ENCODE measurements at regions not wholly inside any gene's neighbourhood (a gene's known extent, or its start where the extent isn't known, plus 50 kb on each side); places are given as distances from the start of the nearest gene placed in this dataset.
A peak's percentile ranks its signal among the peaks of the same experiment; 100 is the strongest.

DNA sequence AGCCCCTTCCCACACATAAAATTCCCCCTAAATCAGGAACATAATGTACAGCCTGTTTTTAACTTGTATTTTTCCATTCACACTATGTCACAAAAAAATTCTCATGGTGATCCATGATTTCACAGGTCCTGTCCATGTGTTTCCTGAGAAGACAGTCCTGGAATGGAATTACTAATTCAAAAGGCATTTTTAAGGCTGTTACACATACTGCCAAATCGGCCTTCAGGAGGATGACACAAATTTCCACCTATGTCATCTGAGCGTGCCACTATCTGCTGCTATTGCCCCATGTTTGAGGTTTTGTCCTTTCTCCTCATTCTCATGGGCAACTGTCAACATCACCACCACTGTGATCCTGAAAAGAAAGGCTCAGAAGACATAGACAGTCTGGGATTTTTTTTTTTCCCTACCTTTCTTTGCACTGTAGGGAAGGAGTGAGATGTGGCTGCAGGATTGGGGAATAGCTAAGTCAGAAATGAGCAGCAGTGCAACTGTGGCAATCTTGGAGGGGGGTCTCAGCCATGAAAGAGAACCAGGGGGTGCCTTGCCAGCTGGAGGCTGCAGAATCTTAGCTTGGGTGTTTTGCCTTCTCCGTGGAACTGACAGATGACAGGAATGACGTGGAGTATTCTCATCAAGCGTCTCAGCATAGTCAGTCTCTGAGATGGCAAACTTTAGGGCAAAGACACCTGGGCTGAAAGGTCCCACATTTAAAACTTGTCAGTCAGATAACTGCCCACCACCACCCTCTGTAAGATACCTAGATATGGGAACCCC is 73.4 kb downstream of the MARCHF4 start:
- H3K27me3 ChIP-seq (ENCODE audit: insufficient read depth), result no peaks in the 10 kb centered on the region
- peaks cover 5 to 21% of the 10 kb centered on the region in 2 experiments; a peak in 2 of 4 replicates for H3K4me1 ChIP-seq (ENCODE audit: control insufficient read depth in 1 of 2, insufficient read depth in 2 of 2, low read depth in 1 of 2, low read length in 1 of 2)
- no peak for DNase-seq
- ChIA-PET POLR2A (no interaction called here), CTCF (interaction anchor here (0.5 kb wide), 1 partner anchor 16 kb away, joined by 3 read pairs; no protein-coding TSS in a partner anchor)
- no peak overlapping the region for H3K4me3 ChIP-seq (ENCODE audit: low read depth in 2 of 2, low read length in 1 of 2)
- no peaks in the 10 kb centered on the region for H4K20me1 ChIP-seq (ENCODE audit: insufficient read depth)
- peaks cover 49% of the 10 kb centered on the region; the same call in 1 of the 2 replicates for H3K79me2 ChIP-seq (ENCODE audit: insufficient read depth)
- no peaks in the 10 kb centered on the region for H3K36me3 ChIP-seq (replicated peaks in 1 of 2; ENCODE audit: control insufficient read depth in 1 of 2, insufficient read depth in 2 of 2, low read length in 1 of 2)
- no peak overlapping the region for H2AFZ ChIP-seq (ENCODE audit: low read depth)
- no peaks in the 10 kb centered on the region for H3K9me2 ChIP-seq
- H3K4me2 ChIP-seq, result peak overlapping the region; percentile 60
- peaks cover 22% of the 10 kb centered on the region for H3F3A ChIP-seq (replicated peaks; ENCODE audit: insufficient read depth)
- H3K9me3 ChIP-seq, result no peaks in the 10 kb centered on the region
- H3K27ac ChIP-seq (ENCODE audit: low read depth in 2 of 2, low read length in 1 of 2), result peak overlapping the region in 1 of 2 experiments; percentile 75; a peak in 2 of 4 replicates
- 28% methylated on average over 3 of the region's 5 CpGs for WGBS (ENCODE audit: low lambda C conversion rate)
- TF ChIP-seq JUND (IDR thresholded peaks at IDR 0.05) (peak; percentile 61), TCF12 (IDR thresholded peaks at IDR 0.05) (peak; percentile 63), GABPA (IDR thresholded peaks at IDR 0.05; ENCODE audit: low read depth) (no peak), TEAD4 (IDR thresholded peaks at IDR 0.05; ENCODE audit: borderline replicate concordance, insufficient read depth) (peak; percentile 29; the same call in 1 of the 2 replicates), NFIC (IDR thresholded peaks at IDR 0.05; ENCODE audit: borderline replicate concordance) (peak; percentile 40; the same call in 1 of the 2 replicates), MXI1 (IDR thresholded peaks at IDR 0.05; ENCODE audit: low read depth, low read length) (no peak)
- TF ChIP-seq, protein P1, sequence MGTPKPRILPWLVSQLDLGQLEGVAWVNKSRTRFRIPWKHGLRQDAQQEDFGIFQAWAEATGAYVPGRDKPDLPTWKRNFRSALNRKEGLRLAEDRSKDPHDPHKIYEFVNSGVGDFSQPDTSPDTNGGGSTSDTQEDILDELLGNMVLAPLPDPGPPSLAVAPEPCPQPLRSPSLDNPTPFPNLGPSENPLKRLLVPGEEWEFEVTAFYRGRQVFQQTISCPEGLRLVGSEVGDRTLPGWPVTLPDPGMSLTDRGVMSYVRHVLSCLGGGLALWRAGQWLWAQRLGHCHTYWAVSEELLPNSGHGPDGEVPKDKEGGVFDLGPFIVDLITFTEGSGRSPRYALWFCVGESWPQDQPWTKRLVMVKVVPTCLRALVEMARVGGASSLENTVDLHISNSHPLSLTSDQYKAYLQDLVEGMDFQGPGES (IDR thresholded peaks at IDR 0.05; ENCODE audit: low read depth, low read length), result no peak
- TF ChIP-seq, protein P2, sequence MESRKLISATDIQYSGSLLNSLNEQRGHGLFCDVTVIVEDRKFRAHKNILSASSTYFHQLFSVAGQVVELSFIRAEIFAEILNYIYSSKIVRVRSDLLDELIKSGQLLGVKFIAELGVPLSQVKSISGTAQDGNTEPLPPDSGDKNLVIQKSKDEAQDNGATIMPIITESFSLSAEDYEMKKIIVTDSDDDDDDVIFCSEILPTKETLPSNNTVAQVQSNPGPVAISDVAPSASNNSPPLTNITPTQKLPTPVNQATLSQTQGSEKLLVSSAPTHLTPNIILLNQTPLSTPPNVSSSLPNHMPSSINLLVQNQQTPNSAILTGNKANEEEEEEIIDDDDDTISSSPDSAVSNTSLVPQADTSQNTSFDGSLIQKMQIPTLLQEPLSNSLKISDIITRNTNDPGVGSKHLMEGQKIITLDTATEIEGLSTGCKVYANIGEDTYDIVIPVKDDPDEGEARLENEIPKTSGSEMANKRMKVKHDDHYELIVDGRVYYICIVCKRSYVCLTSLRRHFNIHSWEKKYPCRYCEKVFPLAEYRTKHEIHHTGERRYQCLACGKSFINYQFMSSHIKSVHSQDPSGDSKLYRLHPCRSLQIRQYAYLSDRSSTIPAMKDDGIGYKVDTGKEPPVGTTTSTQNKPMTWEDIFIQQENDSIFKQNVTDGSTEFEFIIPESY (IDR thresholded peaks at IDR 0.05; ENCODE audit: borderline replicate concordance, low read depth), result no peak
- TF ChIP-seq, protein P3, sequence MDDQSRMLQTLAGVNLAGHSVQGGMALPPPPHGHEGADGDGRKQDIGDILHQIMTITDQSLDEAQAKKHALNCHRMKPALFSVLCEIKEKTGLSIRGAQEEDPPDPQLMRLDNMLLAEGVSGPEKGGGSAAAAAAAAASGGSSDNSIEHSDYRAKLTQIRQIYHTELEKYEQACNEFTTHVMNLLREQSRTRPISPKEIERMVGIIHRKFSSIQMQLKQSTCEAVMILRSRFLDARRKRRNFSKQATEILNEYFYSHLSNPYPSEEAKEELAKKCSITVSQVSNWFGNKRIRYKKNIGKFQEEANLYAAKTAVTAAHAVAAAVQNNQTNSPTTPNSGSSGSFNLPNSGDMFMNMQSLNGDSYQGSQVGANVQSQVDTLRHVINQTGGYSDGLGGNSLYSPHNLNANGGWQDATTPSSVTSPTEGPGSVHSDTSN (IDR thresholded peaks at IDR 0.05), result peak; percentile 56
- peak overlapping the region; percentile 38; the same call in 1 of the 2 replicates for H3K9ac ChIP-seq

DNA sequence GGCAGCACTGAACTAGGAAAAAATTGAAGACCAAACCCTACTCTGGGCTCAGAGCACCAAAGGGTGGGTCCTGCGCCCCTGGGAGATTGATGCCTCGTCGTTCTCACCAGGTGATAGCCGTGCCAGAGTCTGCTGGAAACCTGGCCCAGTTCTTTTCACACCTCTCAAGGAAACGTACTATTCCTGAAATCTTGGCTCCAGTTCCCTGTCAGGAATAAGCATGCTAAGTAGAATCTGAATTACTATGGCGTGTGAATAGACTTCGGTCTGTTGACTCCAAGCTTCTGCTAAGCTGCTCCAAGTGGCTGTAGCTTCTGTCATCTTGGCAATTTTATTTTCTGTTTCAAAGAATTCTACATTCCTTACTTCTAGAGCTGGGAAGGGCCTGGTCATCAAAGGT is 75.4 kb downstream of the MARCHF4 start:
- POLR2A ChIA-PET, result no interaction called here
- H3K9me3 ChIP-seq, result no peaks in the 10 kb centered on the region
- no peak overlapping the region for H3K4me3 ChIP-seq (ENCODE audit: low read depth in 2 of 2, low read length in 1 of 2)
- no peaks in the 10 kb centered on the region for H3K9me2 ChIP-seq
- H3K9ac ChIP-seq, result no peak overlapping the region
- H3K27ac ChIP-seq (ENCODE audit: low read depth in 2 of 2, low read length in 1 of 2), result no peak overlapping the region
- no peak overlapping the region for H3K4me2 ChIP-seq
- peaks cover 8 to 17% of the 10 kb centered on the region in 2 experiments; a peak in 2 of 4 replicates for H3K4me1 ChIP-seq (ENCODE audit: control insufficient read depth in 1 of 2, insufficient read depth in 2 of 2, low read depth in 1 of 2, low read length in 1 of 2)
- H2AFZ ChIP-seq (ENCODE audit: low read depth), result no peak overlapping the region
- no peaks in the 10 kb centered on the region for H4K20me1 ChIP-seq (ENCODE audit: insufficient read depth)
- peaks cover 14% of the 10 kb centered on the region for H3F3A ChIP-seq (replicated peaks; ENCODE audit: insufficient read depth)
- CTCF ChIA-PET, result interaction anchor here (1.1 kb wide), 1 partner anchor 12 kb away, joined by 4 read pairs; no protein-coding TSS in a partner anchor
- H3K36me3 ChIP-seq (replicated peaks in 1 of 2; ENCODE audit: control insufficient read depth in 1 of 2, insufficient read depth in 2 of 2, low read length in 1 of 2), result no peaks in the 10 kb centered on the region
- WGBS (ENCODE audit: low lambda C conversion rate), result 82% methylated on average over 6 of the region's 7 CpGs
- no peak for DNase-seq
- H3K79me2 ChIP-seq (ENCODE audit: insufficient read depth), result peaks cover 38% of the 10 kb centered on the region
- no peaks in the 10 kb centered on the region for H3K27me3 ChIP-seq (ENCODE audit: insufficient read depth)
- no peak for TF ChIP-seq RXRA (IDR thresholded peaks at IDR 0.05; ENCODE audit: borderline replicate concordance, low read depth)
- TF ChIP-seq NRF1 (IDR thresholded peaks at IDR 0.05; ENCODE audit: low read depth, low read length), result no peak
- TF ChIP-seq, protein P1 (IDR thresholded peaks at IDR 0.05; ENCODE audit: low read depth, low read length), result no peak
- TF ChIP-seq, protein P2 (IDR thresholded peaks at IDR 0.05; ENCODE audit: borderline replicate concordance, low read depth), result no peak
- TF ChIP-seq GATA2 (CRISPR knock-in tag; IDR thresholded peaks at IDR 0.05), result no peak
- no peak for TF ChIP-seq MEF2A (IDR thresholded peaks at IDR 0.05; ENCODE audit: borderline replicate concordance, low read depth)
- no peak for TF ChIP-seq CHD2 (IDR thresholded peaks at IDR 0.05; ENCODE audit: low read length, partially characterized antibody)
- TF ChIP-seq ELF1 (IDR thresholded peaks at IDR 0.05), result no peak

All from SK-N-SH (cell line).